ENCODE measurements at regions not wholly inside any gene's neighbourhood (a gene's known extent, or its start where the extent isn't known, plus 50 kb on each side); places are given as distances from the start of the nearest gene placed in this dataset.

GRCh38 chr5:174295702-174296436, 250.4 kb downstream of the NSG2 start:
- no peak for TF ChIP-seq CTCF (conservative IDR thresholded peaks at IDR 0.05; ENCODE audit: low read length)
- no peak for TF ChIP-seq EZH2phosphoT487 (IDR thresholded peaks at IDR 0.05; ENCODE audit: borderline replicate concordance, low read depth, low read length)

Measured in OCI-LY7 (cell line).